H9 (cell line): ENCODE measurements at regions not wholly inside any gene's neighbourhood (a gene's known extent, or its start where the extent isn't known, plus 50 kb on each side); places are given as distances from the start of the nearest gene placed in this dataset.

Experiments used
- DNase-seq: peaks from one replicate; pipeline ENCODE4 v3.0.0-alpha.2; 2017
- H2AFZ ChIP-seq: one replicate; pipeline ENCODE4 v1.6.1; 2013; ENCODE audit warnings: mild to moderate bottlenecking, low read length, control low read depth, moderate library complexity
- H2AK5ac ChIP-seq: 2 replicates; pipeline ENCODE4 v1.6.1; 2013; ENCODE audit warnings: low read length, control low read depth, mixed read lengths; ENCODE audit not compliant: insufficient read length
- H2BK120ac ChIP-seq: one replicate; pipeline ENCODE4 v1.6.1; 2013; ENCODE audit warnings: low read depth, mild to moderate bottlenecking, low read length, control low read depth, inconsistent platforms; ENCODE audit not compliant: poor library complexity, severe bottlenecking
- H2BK12ac ChIP-seq: 2 replicates; pipeline ENCODE4 v1.6.1; 2013; ENCODE audit warnings: low read length, control low read depth, mixed read lengths, low read depth; ENCODE audit not compliant: insufficient read length
- H2BK15ac ChIP-seq: 2 replicates; pipeline ENCODE4 v1.6.1; 2013; ENCODE audit warnings: low read depth, low read length, control low read depth
- H2BK20ac ChIP-seq: one replicate; pipeline ENCODE4 v1.6.1; 2013; ENCODE audit warnings: low read depth, mild to moderate bottlenecking, low read length, control low read depth, inconsistent platforms; ENCODE audit not compliant: poor library complexity, severe bottlenecking
- H2BK5ac ChIP-seq: 2 replicates; pipeline ENCODE4 v1.6.1; 2013; ENCODE audit warnings: low read length, control low read depth, mixed read lengths; ENCODE audit not compliant: insufficient read length
- H3K14ac ChIP-seq: 2 replicates; pipeline ENCODE4 v1.6.1; 2013; ENCODE audit warnings: low read length, control low read depth; ENCODE audit not compliant: insufficient read depth
- H3K18ac ChIP-seq: 2 replicates; pipeline ENCODE4 v1.6.1; 2013; ENCODE audit warnings: low read depth, mild to moderate bottlenecking, mixed read lengths, low read length, control low read depth; ENCODE audit not compliant: insufficient read length
- H3K23ac ChIP-seq: 2 replicates; pipeline ENCODE4 v1.6.1; 2013; ENCODE audit warnings: low read length, control low read depth, mixed read lengths, low read depth; ENCODE audit not compliant: insufficient read length
- H3K23me2 ChIP-seq: 2 replicates; pipeline ENCODE4 v1.6.1; 2013; ENCODE audit warnings: low read depth, mild to moderate bottlenecking, mixed read lengths, low read length, control low read depth; ENCODE audit not compliant: insufficient read length, poor library complexity, severe bottlenecking
- H3K27ac ChIP-seq: 2 replicates; pipeline ENCODE4 v1.5.1; 2013; ENCODE audit warnings: low read length, control low read depth, mixed read lengths, low read depth; ENCODE audit not compliant: insufficient read length
- H3K27me3 ChIP-seq: 2 replicates; pipeline ENCODE4 v1.6.1; 2013; ENCODE audit warnings: low read length, control low read depth, inconsistent platforms; ENCODE audit not compliant: insufficient read depth
- H3K4ac ChIP-seq: 2 replicates; pipeline ENCODE4 v1.6.1; 2013; ENCODE audit warnings: low read depth, mild to moderate bottlenecking, control low read depth, inconsistent platforms, low read length, moderate library complexity
- H3K4me1 ChIP-seq: 2 replicates; pipeline ENCODE4 v1.6.1; 2013; ENCODE audit warnings: low read length, control low read depth, inconsistent platforms; ENCODE audit not compliant: insufficient read depth
- H3K4me2 ChIP-seq: 2 replicates; pipeline ENCODE4 v1.6.1; 2013; ENCODE audit warnings: low read length, control low read depth, mixed read lengths; ENCODE audit not compliant: insufficient read length, insufficient read depth
- H3K56ac ChIP-seq: 2 replicates; pipeline ENCODE4 v1.6.1; 2013; ENCODE audit warnings: low read depth, mild to moderate bottlenecking, mixed read lengths, low read length, control low read depth; ENCODE audit not compliant: insufficient read length
- H3K79me1 ChIP-seq: 2 replicates; pipeline ENCODE4 v1.6.1; 2013; ENCODE audit warnings: low read depth, mild to moderate bottlenecking, moderate library complexity, low read length, control low read depth, inconsistent platforms; ENCODE audit not compliant: insufficient read depth, poor library complexity, severe bottlenecking
- H3K79me2 ChIP-seq: 2 replicates; pipeline ENCODE4 v1.6.1; 2013; ENCODE audit warnings: low read length, control low read depth, inconsistent platforms; ENCODE audit not compliant: insufficient read depth
- H3K9ac ChIP-seq: 2 replicates; pipeline ENCODE4 v1.6.1; 2013; ENCODE audit warnings: low read length, control low read depth, mixed read lengths; ENCODE audit not compliant: insufficient read length; ENCODE audit errors: extremely low read depth
- H3K9me3 ChIP-seq: one replicate; pipeline ENCODE4 v1.6.1; 2013; ENCODE audit warnings: low read depth, low read length, inconsistent platforms; ENCODE audit not compliant: control insufficient read depth
- H3T11ph ChIP-seq: one replicate; pipeline ENCODE4 v1.6.1; 2013; ENCODE audit warnings: mild to moderate bottlenecking, low read length, control low read depth, inconsistent platforms
- H4K20me1 ChIP-seq: one replicate; pipeline ENCODE4 v1.6.1; 2013; ENCODE audit not compliant: control insufficient read depth, insufficient read length, insufficient read depth
- H4K5ac ChIP-seq: 2 replicates; pipeline ENCODE4 v1.6.1; 2013; ENCODE audit warnings: low read depth, mild to moderate bottlenecking, mixed read lengths, low read length, control low read depth; ENCODE audit not compliant: insufficient read length
- H4K8ac ChIP-seq: replicated peaks from 2 replicates; pipeline ENCODE4 v1.6.1; 2013; ENCODE audit warnings: low read length, control low read depth, mixed read lengths, low read depth; ENCODE audit not compliant: insufficient read length
- H4K91ac ChIP-seq: 2 replicates; pipeline ENCODE4 v1.6.1; 2013; ENCODE audit warnings: low read depth, mild to moderate bottlenecking, moderate library complexity, mixed read lengths, low read length, control low read depth; ENCODE audit not compliant: insufficient read length
- H3K27ac Mint-ChIP-seq, 3 experiments: 2 replicates in 2 of 3; 3 replicates in 1 of 3; pipeline ENCODE4 v1.8.0; 2020 to 2021; ENCODE audit warnings: mixed read lengths in 3 of 3, mild to moderate bottlenecking in 1 of 3, moderate library complexity in 1 of 3
- H3K27me3 Mint-ChIP-seq: 2 replicates; pipeline ENCODE4 v1.8.0; 2021; ENCODE audit warnings: low read depth, mild to moderate bottlenecking, moderate library complexity, mixed read lengths
- H3K36me3 Mint-ChIP-seq, 3 experiments: 2 replicates in 2 of 3; 3 replicates in 1 of 3; pipeline ENCODE4 v1.8.0; 2020 to 2021; ENCODE audit warnings: low read depth in 3 of 3, mixed read lengths in 3 of 3; ENCODE audit not compliant: insufficient read depth in 1 of 3
- H3K4me1 Mint-ChIP-seq, 2 experiments: 2 replicates each; pipeline ENCODE4 v1.8.0; 2020; ENCODE audit warnings: mixed read lengths in 2 of 2
- H3K4me3 Mint-ChIP-seq, 2 experiments: 2 replicates in 1 of 2; 3 replicates in 1 of 2; pipeline ENCODE4 v1.8.0; 2020 to 2021; ENCODE audit warnings: mild to moderate bottlenecking in 2 of 2, mixed read lengths in 2 of 2, moderate library complexity in 1 of 2
- H3K9me3 Mint-ChIP-seq, 2 experiments: 2 replicates in 1 of 2; 3 replicates in 1 of 2; pipeline ENCODE4 v1.8.0; 2020; ENCODE audit warnings: mild to moderate bottlenecking in 2 of 2, mixed read lengths in 2 of 2, moderate library complexity in 1 of 2
- CTCF ChIP-seq: fragments of 200-600 bp; sonication (generic); conservative IDR thresholded peaks from 3 replicates; pipeline ENCODE4 v1.8.0; 2021; ENCODE audit warnings: antibody characterized with exemption, mild to moderate bottlenecking
- WGBS: extraction: QIAGEN DNeasy Blood & Tissue Kit; methylation state at CpG from one replicate; pipeline ENCODE4 v1.1.7; 2013; ENCODE audit warnings: missing lambda C conversion rate, low lambda C conversion rate, mixed read lengths; ENCODE audit not compliant: insufficient read length; ENCODE audit errors: extremely low coverage; 5-methylcytosine and 5-hydroxymethylcytosine counted together

GRCh38 chr3:107313711-107314110, 63.5 kb upstream of the CCDC54 start:
- WGBS = no CpG with 5 or more reads among the region's 3 CpGs

More at GRCh38 chr3:107313711-107314110, 63.5 kb upstream of the CCDC54 start:
- Histone ChIP-seq H2BK12ac (no peak overlapping the region), H2BK120ac (no peak overlapping the region), H2BK15ac (no peak overlapping the region), H3K9ac (no peak overlapping the region), H4K20me1 (no peaks in the 10 kb centered on the region), H3K27ac (no peak overlapping the region), H3K23ac (no peak overlapping the region), H3K4ac (no peak overlapping the region), H4K8ac (no peak overlapping the region), H3K79me1 (no peaks in the 10 kb centered on the region), H2AK5ac (no peak overlapping the region), H2AFZ (no peak overlapping the region), H3K27me3 (no peaks in the 10 kb centered on the region), H3K18ac (no peak overlapping the region), H3K4me1 (0 out of 2 replicates have a peak, but pooled peaks cover under 1% of the 10 kb centered on the region), H3K9me3 (no peaks in the 10 kb centered on the region), H4K5ac (no peak overlapping the region), H3T11ph (no peak overlapping the region), H3K56ac (no peak overlapping the region), H3K79me2 (no peaks in the 10 kb centered on the region), H3K4me2 (no peak overlapping the region), H4K91ac (no peak overlapping the region), H2BK5ac (no peak overlapping the region), H2BK20ac (no peak overlapping the region), H3K23me2 (no peaks in the 10 kb centered on the region), H3K14ac (no peak overlapping the region)
- H3K36me3 Mint-ChIP-seq = no peaks in the 10 kb centered on the region
- no peaks in the 10 kb centered on the region; the same call in 1 of the 2 replicates for H3K27me3 Mint-ChIP-seq
- H3K4me1 Mint-ChIP-seq = peaks cover 4% of the 10 kb centered on the region in 2 experiments
- no peak overlapping the region for H3K27ac Mint-ChIP-seq
- no peak overlapping the region for H3K4me3 Mint-ChIP-seq
- TF ChIP-seq CTCF = no peak
- H3K9me3 Mint-ChIP-seq = no peaks in the 10 kb centered on the region
- no peak for DNase-seq
